HepG2 (cell line): ENCODE measurements at regions not wholly inside any gene's neighbourhood (a gene's known extent, or its start where the extent isn't known, plus 50 kb on each side); places are given as distances from the start of the nearest gene placed in this dataset.

Experiments used
- ATAC-seq: fragments of 200-7000 bp; cut with Tn5 transposase; 3 replicates; pipeline ENCODE4 v1.9.1; 2020; ENCODE audit warnings: mild to moderate bottlenecking, moderate library complexity
- BruUV-seq: library from RNA; stranded (reverse); fragments of 400-500 nt; replicated peaks from 2 replicates; lab custom pipeline; 2021; lab: Mats Ljungman, UMichigan
- CTCF ChIA-PET: fragments of 300-600 bp; formaldehyde crosslinking; extraction: SDS; loops from one replicate; lab custom pipeline; 2021; ENCODE audit warnings: low total read pairs, inconsistent platforms, low intra/inter-chr PET ratio; lab: Yijun Ruan, JAX
- POLR2A ChIA-PET: fragments of 350-600 bp; sonication (Branson Sonifier 250); formaldehyde crosslinking; loops from one replicate; lab custom pipeline; 2020; ENCODE audit warnings: antibody characterized with exemption, inconsistent platforms; lab: Yijun Ruan, JAX
- DNase-seq: peaks from one replicate; pipeline ENCODE4 v3.0.0-alpha.2; 2015; ENCODE audit warnings: low spot score
- FAIRE-seq: peaks from 3 replicates; lab custom pipeline; 2011; peaks lifted over from hg19 to GRCh38; lab: Jason Lieb, UNC
- H2AFZ ChIP-seq: one replicate; pipeline ENCODE4 v1.6.1; 2011; ENCODE audit warnings: low read length, inconsistent platforms
- H3K27ac ChIP-seq: fragments of 300-600 bp; 3 replicates; pipeline ENCODE4 v1.8.0; 2011; ENCODE audit warnings: mixed run types, mild to moderate bottlenecking, mixed read lengths, low read length, inconsistent platforms; ENCODE audit not compliant: insufficient read depth; ENCODE audit errors: extremely low read length
- H3K27me3 ChIP-seq, 2 experiments: fragments of 200-600 bp in 1 of 2; 2 replicates in 1 of 2; 3 replicates in 1 of 2; pipeline versions ENCODE4 v1.6.0 to v1.8.0; 2011; ENCODE audit warnings: low read length in 2 of 2, mild to moderate bottlenecking in 2 of 2, moderate library complexity in 2 of 2, inconsistent platforms in 1 of 2; ENCODE audit not compliant: insufficient read depth in 2 of 2, control insufficient read depth in 1 of 2
- H3K36me3 ChIP-seq, 2 experiments: fragments of 200-600 bp in 1 of 2; replicated peaks in 1 of 2; 2 replicates in 1 of 2; 3 replicates in 1 of 2; pipeline versions ENCODE4 v1.5.1 to v1.8.0; 2011; ENCODE audit warnings: low read length in 2 of 2, inconsistent platforms in 1 of 2; ENCODE audit not compliant: insufficient read depth in 2 of 2, control insufficient read depth in 1 of 2
- H3K4me1 ChIP-seq: 2 replicates; pipeline ENCODE4 v1.5.1; 2012; ENCODE audit warnings: low read length, inconsistent platforms; ENCODE audit not compliant: insufficient read depth
- H3K4me2 ChIP-seq: 2 replicates; pipeline ENCODE4 v1.6.0; 2011; ENCODE audit warnings: low read depth, low read length, inconsistent platforms
- H3K4me3 ChIP-seq, 3 experiments: fragments of 200-600 bp in 1 of 3; sonication (generic), shearing (Covaris generic) in 1 of 3; replicated peaks in 1 of 3; 2 replicates each; pipeline ENCODE4 v1.5.1; 2011 to 2016; ENCODE audit warnings: low read length in 3 of 3, inconsistent platforms in 2 of 3, low read depth in 2 of 3, mild to moderate bottlenecking in 2 of 3, control low read depth in 1 of 3, mixed read lengths in 1 of 3; ENCODE audit not compliant: insufficient read depth in 1 of 3
- H3K79me2 ChIP-seq: one replicate; pipeline ENCODE4 v1.6.1; 2011; ENCODE audit warnings: low read length, inconsistent platforms; ENCODE audit not compliant: insufficient read depth
- H3K9ac ChIP-seq: 2 replicates; pipeline ENCODE4 v1.6.0; 2011; ENCODE audit warnings: mild to moderate bottlenecking, low read depth, low read length, inconsistent platforms; ENCODE audit not compliant: insufficient read depth
- H3K9me3 ChIP-seq: 2 replicates; pipeline ENCODE4 v1.5.1; 2012; ENCODE audit warnings: mild to moderate bottlenecking, low read length
- H4K20me1 ChIP-seq: 2 replicates; pipeline ENCODE4 v1.6.0; 2011; ENCODE audit warnings: inconsistent platforms, mild to moderate bottlenecking, low read length, moderate library complexity; ENCODE audit not compliant: insufficient read depth
- ATRX ChIP-seq: sonication (generic); formaldehyde crosslinking; IDR thresholded peaks from 2 replicates; pipeline ENCODE4 v1.4.0; 2020; ENCODE audit warnings: missing genetic modification reagents, borderline replicate concordance
- BCL3 ChIP-seq: sonication (generic); formaldehyde crosslinking; IDR thresholded peaks from 2 replicates; pipeline ENCODE4 v1.5.1; 2020; ENCODE audit warnings: mild to moderate bottlenecking, missing genetic modification reagents, moderate library complexity
- CENPT ChIP-seq: sonication (generic); formaldehyde crosslinking; IDR thresholded peaks from 2 replicates; pipeline ENCODE4 v1.8.0; 2022; ENCODE audit warnings: low read depth, mild to moderate bottlenecking, moderate library complexity, missing genetic modification reagents
- DR1 ChIP-seq: sonication (generic); formaldehyde crosslinking; IDR thresholded peaks from 2 replicates; pipeline ENCODE4 v1.8.0; 2021; ENCODE audit warnings: mild to moderate bottlenecking, missing genetic modification reagents, inconsistent platforms
- EP300 ChIP-seq, 3 experiments: sonication (generic) in 1 of 3; formaldehyde crosslinking in 1 of 3; IDR thresholded peaks; 2 replicates each; pipeline versions ENCODE4 v1.5.1 to v1.6.1; 2011 to 2020; ENCODE audit warnings: low read depth in 2 of 3, low read length in 2 of 3, borderline replicate concordance in 1 of 3, improper control_type of control experiment in 1 of 3, mild to moderate bottlenecking in 1 of 3, missing genetic modification reagents in 1 of 3, moderate library complexity in 1 of 3
- FOXA3 ChIP-seq: IDR thresholded peaks from 2 replicates; pipeline ENCODE4 v1.6.1; 2016; ENCODE audit warnings: missing genetic modification reagents, missing compliant biosample characterization
- GATAD2A ChIP-seq: IDR thresholded peaks from 2 replicates; pipeline ENCODE4 v1.6.1; 2016
- POLR2A ChIP-seq, 2 experiments: IDR thresholded peaks; 2 replicates each; pipeline ENCODE4 v1.6.1; 2011; ENCODE audit warnings: low read depth in 2 of 2, low read length in 2 of 2, mild to moderate bottlenecking in 1 of 2, moderate library complexity in 1 of 2; ENCODE audit not compliant: insufficient read depth in 1 of 2
- SIX4 ChIP-seq: sonication (generic); formaldehyde crosslinking; IDR thresholded peaks from 2 replicates; pipeline ENCODE4 v1.4.0; 2020; ENCODE audit warnings: missing genetic modification reagents
- SMAD9 ChIP-seq: sonication (generic); formaldehyde crosslinking; IDR thresholded peaks from 2 replicates; pipeline ENCODE4 v1.5.1; 2020; ENCODE audit warnings: mild to moderate bottlenecking, missing genetic modification reagents
- STAG1 ChIP-seq: sonication (generic); formaldehyde crosslinking; IDR thresholded peaks from 2 replicates; pipeline ENCODE4 v1.4.0; 2020; ENCODE audit warnings: missing genetic modification reagents
- YY1 ChIP-seq: IDR thresholded peaks from 2 replicates; pipeline ENCODE4 v1.6.1; 2011; ENCODE audit warnings: low read length, low read depth, moderate library complexity, mild to moderate bottlenecking; ENCODE audit not compliant: insufficient read depth, insufficient replicate concordance
- ZBTB42 ChIP-seq: sonication (generic); formaldehyde crosslinking; IDR thresholded peaks from 2 replicates; pipeline ENCODE4 v1.5.0; 2020; ENCODE audit warnings: mild to moderate bottlenecking, missing genetic modification reagents
- ZKSCAN8 ChIP-seq: IDR thresholded peaks from 2 replicates; pipeline ENCODE4 v1.6.1; 2016; ENCODE audit warnings: borderline replicate concordance, missing genetic modification reagents, missing compliant biosample characterization
- WGBS: methylation state at CpG from one replicate; pipeline ENCODE4 v1.1.6; 2017; ENCODE audit warnings: low lambda C conversion rate; 5-methylcytosine and 5-hydroxymethylcytosine counted together
- in situ Hi-C: cut with HindIII; loops from 2 replicates; pipeline ENCODE4 v1.10.0; 2017; ENCODE audit warnings: low pct_unique_long_range_greater_than_20kb; ENCODE audit not compliant: extremely low pct_ligation_motif_present
- intact Hi-C: fragments of 100-400 bp; cut with micrococcal nuclease; formaldehyde crosslinking; loops from one replicate; pipeline ENCODE4 v1.10.0; 2022; ENCODE audit not compliant: unreplicated experiment
- TF ChIP-seq, protein P1 (sequence below): sonication (generic); formaldehyde crosslinking; IDR thresholded peaks from 2 replicates; pipeline ENCODE4 v1.4.0; 2020; ENCODE audit warnings: mild to moderate bottlenecking, missing genetic modification reagents

- Histone ChIP-seq H2AFZ (no peak overlapping the region), H4K20me1 (no peaks in the 10 kb centered on the region), H3K79me2 (no peaks in the 10 kb centered on the region), H3K4me2 (no peak overlapping the region), H3K9me3 (no peaks in the 10 kb centered on the region), H3K4me3 (no peak overlapping the region), H3K4me1 (peaks cover 41% of the 10 kb centered on the region), H3K9ac (no peak overlapping the region), H3K36me3 (no peaks in the 10 kb centered on the region), H3K27ac (no peak overlapping the region), H3K27me3 (peaks cover 0 to 6% of the 10 kb centered on the region in 2 experiments; a peak in 1 of 5 replicates)
- DNase-seq, result no peak
- WGBS, result 63% methylated on average over 11 of the region's 12 CpGs
- FAIRE-seq, result no peak
- CTCF ChIA-PET, result no interaction called here
- no peak for ATAC-seq
- no TSS peak for BruUV-seq
- in situ Hi-C loops (no loop called here), intact Hi-C loops (no loop called here)
- POLR2A ChIA-PET, result interaction anchor here (1.6 kb wide), 2 partner anchors 10 to 20 kb away, joined by 3 to 4 read pairs; no protein-coding TSS in a partner anchor
- TF ChIP-seq EP300 (IDR thresholded peaks at IDR 0.05; ENCODE audit: low read depth in 2 of 2, low read length in 2 of 2) (no peak), EP300 (CRISPR knock-in tag; IDR thresholded peaks at IDR 0.05; ENCODE audit: borderline replicate concordance) (no peak), BCL3 (CRISPR knock-in tag) (no peak), ZBTB42 (CRISPR knock-in tag) (no peak), DR1 (CRISPR knock-in tag) (no peak), CENPT (no peak), POLR2A (IDR thresholded peaks at IDR 0.05; ENCODE audit: insufficient read depth in 1 of 2, low read depth in 2 of 2, low read length in 2 of 2) (no peak), SIX4 (CRISPR knock-in tag) (no peak), ZKSCAN8 (CRISPR knock-in tag) (no peak), GATAD2A (CRISPR knock-in tag) (no peak), YY1 (no peak), FOXA3 (no peak), STAG1 (no peak), ATRX (CRISPR knock-in tag) (no peak), SMAD9 (no peak)
- TF ChIP-seq, protein P1, sequence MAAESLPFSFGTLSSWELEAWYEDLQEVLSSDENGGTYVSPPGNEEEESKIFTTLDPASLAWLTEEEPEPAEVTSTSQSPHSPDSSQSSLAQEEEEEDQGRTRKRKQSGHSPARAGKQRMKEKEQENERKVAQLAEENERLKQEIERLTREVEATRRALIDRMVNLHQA, result no peak
These were observed 313.6 kb upstream of the ZMIZ1 start for GRCh38 chr10:78755063-78755701.
